GM12878 (cell line): ENCODE measurements at regions not wholly inside any gene's neighbourhood (a gene's known extent, or its start where the extent isn't known, plus 50 kb on each side); places are given as distances from the start of the nearest gene placed in this dataset.

ENCODE experiments used
- ATAC-seq: fragments of 200-7000 bp; cut with Tn5 transposase; 3 replicates; pipeline ENCODE4 v1.9.1; 2020; ENCODE audit warnings: mild to moderate bottlenecking, moderate library complexity
- BruUV-seq: library from RNA; stranded (reverse); fragments of 400-500 nt; replicated peaks from 2 replicates; lab custom pipeline; 2021; lab: Mats Ljungman, UMichigan
- CTCF ChIA-PET: fragments of 300-600 bp; sonication (Branson Sonifier 250); formaldehyde crosslinking; extraction: SDS; loops from one replicate; lab custom pipeline; 2021; ENCODE audit warnings: inconsistent platforms; lab: Yijun Ruan, JAX
- POLR2A ChIA-PET: fragments of 350-600 bp; formaldehyde crosslinking; extraction: SDS; loops from one replicate; lab custom pipeline; 2021; ENCODE audit warnings: inconsistent platforms; lab: Charles Lee
- RAD21 ChIA-PET: fragments of 300-600 bp; sonication (Branson Sonifier 250); formaldehyde crosslinking; loops from one replicate; lab custom pipeline; 2023; ENCODE audit warnings: antibody characterized with exemption; ENCODE audit not compliant: unreplicated experiment; lab: Charles Lee
- SMC1A ChIA-PET: fragments of 300-600 bp; sonication (Branson Sonifier 250); formaldehyde crosslinking; loops from one replicate; lab custom pipeline; 2023; ENCODE audit not compliant: unreplicated experiment, uncharacterized antibody; lab: Charles Lee
- DNase-seq: peaks from one replicate; pipeline ENCODE4 v3.0.0-alpha.2; 2011; ENCODE audit warnings: low read depth, low spot score
- FAIRE-seq: peaks from 3 replicates; lab custom pipeline; 2011; peaks lifted over from hg19 to GRCh38; lab: Jason Lieb, UNC
- H2AFZ ChIP-seq: 2 replicates; pipeline ENCODE4 v1.6.0; 2011; ENCODE audit warnings: low read depth, low read length, control low read depth; ENCODE audit not compliant: control insufficient read depth
- H3K27ac ChIP-seq: 2 replicates; pipeline ENCODE4 v1.5.1; 2011; ENCODE audit warnings: control low read depth; ENCODE audit not compliant: control insufficient read depth, insufficient read depth
- H3K27me3 ChIP-seq, 2 experiments: replicated peaks in 1 of 2; 2 replicates each; pipeline versions ENCODE4 v1.6.0 to v1.6.1; 2011; ENCODE audit warnings: low read length in 1 of 2; ENCODE audit not compliant: control insufficient read depth in 2 of 2, insufficient read depth in 2 of 2
- H3K36me3 ChIP-seq, 2 experiments: 2 replicates each; pipeline ENCODE4 v1.5.1; 2011; ENCODE audit warnings: low read length in 1 of 2; ENCODE audit not compliant: control insufficient read depth in 2 of 2, insufficient read depth in 2 of 2
- H3K4me1 ChIP-seq: 2 replicates; pipeline ENCODE4 v1.6.1; 2011; ENCODE audit warnings: mild to moderate bottlenecking, low read length, moderate library complexity, mixed read lengths; ENCODE audit not compliant: control insufficient read depth, insufficient read depth
- H3K4me2 ChIP-seq: 2 replicates; pipeline ENCODE4 v1.6.0; 2011; ENCODE audit warnings: control low read depth; ENCODE audit not compliant: control insufficient read depth, insufficient read depth
- H3K4me3 ChIP-seq: fragments of 200-600 bp; sonication (generic); 2 replicates; pipeline ENCODE4 v1.5.1; 2016
- H3K79me2 ChIP-seq: 2 replicates; pipeline ENCODE4 v1.6.0; 2011; ENCODE audit warnings: low read length; ENCODE audit not compliant: control insufficient read depth, insufficient read depth
- H3K9ac ChIP-seq: 2 replicates; pipeline ENCODE4 v1.8.0; 2011; ENCODE audit warnings: low read length, control low read depth, mixed read lengths; ENCODE audit not compliant: control insufficient read depth, insufficient read depth
- H3K9me3 ChIP-seq: replicated peaks from 3 replicates; pipeline ENCODE4 v1.5.1; 2011; ENCODE audit warnings: mild to moderate bottlenecking, low read length; ENCODE audit not compliant: control insufficient read depth, insufficient read depth
- H4K20me1 ChIP-seq: 2 replicates; pipeline ENCODE4 v1.6.0; 2011; ENCODE audit not compliant: control insufficient read depth, insufficient read depth
- ATF7 ChIP-seq: fragments of 450-650 bp; IDR thresholded peaks from 2 replicates; pipeline ENCODE4 v1.6.1; 2016; ENCODE audit warnings: low read depth, mild to moderate bottlenecking
- CREM ChIP-seq: IDR thresholded peaks from 2 replicates; pipeline ENCODE4 v1.6.1; 2014; ENCODE audit warnings: antibody characterized with exemption, low read depth
- EED ChIP-seq: sonication (generic); IDR thresholded peaks from 2 replicates; pipeline ENCODE4 v1.6.1; 2016; ENCODE audit warnings: antibody characterized with exemption, low read depth
- GABPA ChIP-seq: IDR thresholded peaks from 2 replicates; pipeline ENCODE4 v1.6.1; 2014; ENCODE audit warnings: antibody characterized with exemption, low read depth, mild to moderate bottlenecking, inconsistent platforms
- HDGF ChIP-seq: fragments of 450-650 bp; IDR thresholded peaks from 2 replicates; pipeline ENCODE4 v1.6.1; 2016; ENCODE audit warnings: antibody characterized with exemption
- IRF4 ChIP-seq: IDR thresholded peaks from 2 replicates; pipeline ENCODE4 v1.6.1; 2011; ENCODE audit warnings: low read depth, low read length
- JUNB ChIP-seq: IDR thresholded peaks from 2 replicates; pipeline ENCODE4 v1.6.1; 2016; ENCODE audit warnings: antibody characterized with exemption, mild to moderate bottlenecking
- MEF2B ChIP-seq: fragments of 450-650 bp; IDR thresholded peaks from 2 replicates; pipeline ENCODE4 v1.6.1; 2018; ENCODE audit warnings: mild to moderate bottlenecking, moderate library complexity; ENCODE audit not compliant: partially characterized antibody, poor library complexity, severe bottlenecking
- NRF1 ChIP-seq: conservative IDR thresholded peaks from 2 replicates; pipeline ENCODE4 v1.6.1; 2011; ENCODE audit warnings: mild to moderate bottlenecking, low read depth, low read length, improper control_type of control experiment
- TCF12 ChIP-seq: IDR thresholded peaks from 2 replicates; pipeline ENCODE4 v1.6.1; 2011; ENCODE audit warnings: low read depth, mild to moderate bottlenecking, low read length
- WGBS: methylation state at CpG from one replicate; pipeline ENCODE4 v1.1.6; 2016; ENCODE audit warnings: low lambda C conversion rate; ENCODE audit not compliant: insufficient replicate concordance, insufficient coverage; ENCODE audit errors: missing lambda C conversion rate; 5-methylcytosine and 5-hydroxymethylcytosine counted together
- in situ Hi-C: fragments of 300-500 bp; cut with MboI; formaldehyde crosslinking; loops from 9 replicates; pipeline ENCODE4 v1.14.3; 2018; ENCODE audit warnings: mixed read lengths
- intact Hi-C: fragments of 100-400 bp; cut with micrococcal nuclease; formaldehyde crosslinking; loops from one replicate; pipeline ENCODE4 v1.14.2; 2022; ENCODE audit not compliant: unreplicated experiment
- TF ChIP-seq, protein P1 (sequence below): fragments of 450-650 bp; IDR thresholded peaks from 2 replicates; pipeline ENCODE4 v1.6.1; 2016; ENCODE audit warnings: mild to moderate bottlenecking
- TF ChIP-seq, protein P2 (sequence below): IDR thresholded peaks from 2 replicates; pipeline ENCODE4 v1.6.1; 2012; ENCODE audit warnings: low read length, inconsistent platforms
- TF ChIP-seq, protein P3 (sequence below): IDR thresholded peaks from 2 replicates; pipeline ENCODE4 v1.6.1; 2011; ENCODE audit warnings: low read depth, low read length, improper control_type of control experiment, borderline replicate concordance

DNA sequence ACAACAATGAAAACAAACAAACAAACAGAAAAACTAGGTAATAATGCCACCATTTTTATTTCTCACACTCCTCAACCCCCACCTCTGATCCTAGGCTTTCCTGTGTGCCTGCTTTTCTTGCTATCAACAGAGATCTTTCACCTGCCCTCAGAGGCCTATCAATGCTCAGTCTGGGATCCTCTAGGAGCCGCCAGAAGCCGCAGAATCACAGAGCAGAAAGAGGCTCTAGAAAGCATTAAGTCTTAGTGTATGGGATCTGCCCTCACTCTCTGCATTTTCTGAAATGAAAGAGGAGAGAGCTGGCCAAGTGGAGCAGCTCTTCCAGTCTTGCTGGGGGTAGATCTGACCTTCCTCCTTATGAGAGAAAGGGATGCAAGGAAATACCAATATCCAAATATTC lies 306.8 kb downstream of the TUSC7 start:
- 25% methylated on average over 2 of the region's 2 CpGs for WGBS
- Histone ChIP-seq H3K4me1 (peaks cover 7% of the 10 kb centered on the region), H3K79me2 (no peaks in the 10 kb centered on the region)
- RAD21 ChIA-PET: interaction anchor here (0.9 to 1.1 kb wide), 2 partner anchors 246 to 390 kb away, joined by 3 to 4 read pairs; no protein-coding TSS in a partner anchor
- BruUV-seq: no TSS peak
- intact Hi-C loops: loop anchor here (5.0 kb wide), 2 partner anchors 244 to 701 kb away; no protein-coding TSS in a partner anchor
- FAIRE-seq: no peak
- no peak for DNase-seq
- no peak for TF ChIP-seq NRF1
- TF ChIP-seq CREM: no peak
- TF ChIP-seq, all 136 proteins: peak for 0
- ChIA-PET CTCF (interaction anchor here (0.7 to 2.2 kb wide), 3 partner anchors 42 to 919 kb away, joined by 3 to 7 read pairs (median 3); no protein-coding TSS in a partner anchor), POLR2A (no interaction called here), SMC1A (interaction anchor here (1.2 to 1.5 kb wide), 2 partner anchors 60 to 151 kb away, joined by 3 read pairs; no protein-coding TSS in a partner anchor)
- no peaks in the 10 kb centered on the region for H3K36me3 ChIP-seq
- no peak overlapping the region for H3K27ac ChIP-seq
- no peaks in the 10 kb centered on the region for H3K27me3 ChIP-seq
- no peak overlapping the region for H2AFZ ChIP-seq
- H3K4me2 ChIP-seq: no peak overlapping the region
- no peak overlapping the region for H3K4me3 ChIP-seq
- no peaks in the 10 kb centered on the region for H3K9me3 ChIP-seq
- no peak for ATAC-seq
- in situ Hi-C loops: loop anchor here (10.0 kb wide), 1 partner anchor 508 kb away; no protein-coding TSS in a partner anchor
- H3K9ac ChIP-seq: no peak overlapping the region
- no peaks in the 10 kb centered on the region for H4K20me1 ChIP-seq

DNA sequence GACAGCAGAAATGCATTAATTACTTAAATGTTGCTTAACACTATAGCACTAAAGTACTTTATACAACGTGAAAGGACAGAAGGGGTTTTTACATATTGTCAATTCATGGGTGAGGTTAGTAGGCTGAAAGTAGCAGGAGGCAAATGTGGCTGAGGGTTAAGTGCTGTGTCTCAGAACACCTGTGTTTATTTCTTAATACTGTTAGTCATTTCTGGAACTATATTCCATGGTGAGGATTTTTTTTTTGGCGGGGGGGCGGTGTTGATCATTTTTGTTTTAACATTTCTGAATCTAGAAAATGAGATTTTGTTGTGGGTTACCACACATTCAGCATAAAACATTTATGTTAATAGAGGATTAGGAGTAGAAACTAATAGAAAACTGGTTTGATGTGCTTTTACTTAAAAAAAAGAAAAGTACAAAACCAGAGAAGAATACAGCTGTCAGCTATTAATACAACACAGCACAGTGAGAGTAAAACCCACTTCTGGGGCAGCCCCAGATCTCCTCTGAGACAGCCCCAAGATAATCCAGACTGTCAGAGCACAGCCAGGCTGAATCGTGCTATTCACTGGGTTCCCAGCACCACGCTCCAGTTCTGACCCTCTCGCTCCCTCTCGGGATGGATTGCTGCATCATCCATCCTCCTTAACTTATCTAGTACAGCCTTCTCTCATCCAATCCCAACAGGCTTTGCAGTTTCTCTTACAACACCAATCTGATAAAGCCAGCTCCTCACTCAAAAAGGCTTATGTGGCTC lies 307.7 kb downstream of the TUSC7 start:
- CTCF ChIA-PET: interaction anchor here (0.7 to 3.0 kb wide), 5 partner anchors 41 to 918 kb away, joined by 3 to 27 read pairs (median 7); no protein-coding TSS in a partner anchor
- no peaks in the 10 kb centered on the region for H3K27me3 ChIP-seq
- no peaks in the 10 kb centered on the region for H3K9me3 ChIP-seq
- intact Hi-C loops: loop anchor here (5.0 kb wide), 2 partner anchors 245 to 700 kb away; no protein-coding TSS in a partner anchor
- H3K79me2 ChIP-seq: no peaks in the 10 kb centered on the region
- no peak overlapping the region for H2AFZ ChIP-seq
- 0% methylated on average over 6 of the region's 7 CpGs for WGBS
- no TSS peak for BruUV-seq
- H4K20me1 ChIP-seq: no peaks in the 10 kb centered on the region
- H3K4me3 ChIP-seq: no peak overlapping the region
- SMC1A ChIA-PET: interaction anchor here (0.7 to 2.0 kb wide), 3 partner anchors 145 to 508 kb away, joined by 3 to 19 read pairs (median 3); no protein-coding TSS in a partner anchor
- H3K4me1 ChIP-seq: peaks cover 7% of the 10 kb centered on the region
- in situ Hi-C loops: loop anchor here (10.0 kb wide), 1 partner anchor 507 kb away; no protein-coding TSS in a partner anchor
- H3K4me2 ChIP-seq: peak overlapping the region; percentile 13; the same call in 1 of the 2 replicates
- no peak overlapping the region for H3K27ac ChIP-seq
- RAD21 ChIA-PET: interaction anchor here (0.9 to 2.2 kb wide), 3 partner anchors 246 to 508 kb away, joined by 3 to 14 read pairs (median 4); no protein-coding TSS in a partner anchor
- FAIRE-seq (no peak), ATAC-seq (peak; percentile 76), DNase-seq (no peak)
- H3K36me3 ChIP-seq: no peaks in the 10 kb centered on the region
- POLR2A ChIA-PET: no interaction called here
- no peak overlapping the region for H3K9ac ChIP-seq
- TF ChIP-seq EED (peak; percentile 40; the same call in 1 of the 2 replicates), TCF12 (peak; percentile 72; the same call in 1 of the 2 replicates), ATF7 (no peak), MEF2B (peak; percentile 25), JUNB (peak; percentile 82), IRF4 (peak; percentile 55; the same call in 1 of the 2 replicates), GABPA (peak; percentile 23; the same call in 1 of the 2 replicates), HDGF (no peak)
- TF ChIP-seq, protein P1, sequence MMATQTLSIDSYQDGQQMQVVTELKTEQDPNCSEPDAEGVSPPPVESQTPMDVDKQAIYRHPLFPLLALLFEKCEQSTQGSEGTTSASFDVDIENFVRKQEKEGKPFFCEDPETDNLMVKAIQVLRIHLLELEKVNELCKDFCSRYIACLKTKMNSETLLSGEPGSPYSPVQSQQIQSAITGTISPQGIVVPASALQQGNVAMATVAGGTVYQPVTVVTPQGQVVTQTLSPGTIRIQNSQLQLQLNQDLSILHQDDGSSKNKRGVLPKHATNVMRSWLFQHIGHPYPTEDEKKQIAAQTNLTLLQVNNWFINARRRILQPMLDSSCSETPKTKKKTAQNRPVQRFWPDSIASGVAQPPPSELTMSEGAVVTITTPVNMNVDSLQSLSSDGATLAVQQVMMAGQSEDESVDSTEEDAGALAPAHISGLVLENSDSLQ: no peak
- TF ChIP-seq, protein P2, sequence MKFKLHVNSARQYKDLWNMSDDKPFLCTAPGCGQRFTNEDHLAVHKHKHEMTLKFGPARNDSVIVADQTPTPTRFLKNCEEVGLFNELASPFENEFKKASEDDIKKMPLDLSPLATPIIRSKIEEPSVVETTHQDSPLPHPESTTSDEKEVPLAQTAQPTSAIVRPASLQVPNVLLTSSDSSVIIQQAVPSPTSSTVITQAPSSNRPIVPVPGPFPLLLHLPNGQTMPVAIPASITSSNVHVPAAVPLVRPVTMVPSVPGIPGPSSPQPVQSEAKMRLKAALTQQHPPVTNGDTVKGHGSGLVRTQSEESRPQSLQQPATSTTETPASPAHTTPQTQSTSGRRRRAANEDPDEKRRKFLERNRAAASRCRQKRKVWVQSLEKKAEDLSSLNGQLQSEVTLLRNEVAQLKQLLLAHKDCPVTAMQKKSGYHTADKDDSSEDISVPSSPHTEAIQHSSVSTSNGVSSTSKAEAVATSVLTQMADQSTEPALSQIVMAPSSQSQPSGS: peak; percentile 53
- TF ChIP-seq, protein P3, sequence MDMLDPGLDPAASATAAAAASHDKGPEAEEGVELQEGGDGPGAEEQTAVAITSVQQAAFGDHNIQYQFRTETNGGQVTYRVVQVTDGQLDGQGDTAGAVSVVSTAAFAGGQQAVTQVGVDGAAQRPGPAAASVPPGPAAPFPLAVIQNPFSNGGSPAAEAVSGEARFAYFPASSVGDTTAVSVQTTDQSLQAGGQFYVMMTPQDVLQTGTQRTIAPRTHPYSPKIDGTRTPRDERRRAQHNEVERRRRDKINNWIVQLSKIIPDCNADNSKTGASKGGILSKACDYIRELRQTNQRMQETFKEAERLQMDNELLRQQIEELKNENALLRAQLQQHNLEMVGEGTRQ: no peak
